Stimulated activated CD8-positive, alpha-beta memory T cell treated with anti-CD3 and anti-CD28 coated beads, Interleukin-4, amount 100 ng/mL, for 4 hours (primary cell): ENCODE measurements at regions not wholly inside any gene's neighbourhood (a gene's known extent, or its start where the extent isn't known, plus 50 kb on each side); places are given as distances from the start of the nearest gene placed in this dataset.
"Not testable (repeated sequence)": the region's sequence is repeated elsewhere in the genome, so short reads cannot be mapped to it uniquely, and the experiment has no call there.

Experiments used
- DNase-seq, 2 donors: peaks; one replicate each; pipeline ENCODE4 v3.0.0-alpha.2; 2020; ENCODE audit warnings: low read depth in 2 of 2, low spot score in 1 of 2

- not testable (repeated sequence) for DNase-seq
These were observed 372.8 kb upstream of the CCL2 start for GRCh38 chr17:33882273-33882672.

GRCh38 chr17:33882677-33883076 is 372.4 kb upstream of the CCL2 start:
- not testable (repeated sequence) for DNase-seq

GRCh38 chr17:33888455-33888854 is 366.6 kb upstream of the CCL2 start:
- no peak for DNase-seq

- DNase-seq: no peak
These were observed 366.0 kb upstream of the CCL2 start for GRCh38 chr17:33889040-33889439.

GRCh38 chr17:33889766-33890165 is 365.3 kb upstream of the CCL2 start:
- DNase-seq: no peak

- DNase-seq: no peak
These were observed 362.1 kb upstream of the CCL2 start for GRCh38 chr17:33892717-33893591.

- DNase-seq: no peak
These were observed 359.6 kb upstream of the CCL2 start for GRCh38 chr17:33895491-33895890.

- no peak for DNase-seq
These were observed 358.8 kb upstream of the CCL2 start for GRCh38 chr17:33896263-33896662.

GRCh38 chr17:33901085-33901484 is 354.0 kb upstream of the CCL2 start:
- DNase-seq: no peak

GRCh38 chr17:33902901-33903449 is 352.1 kb upstream of the CCL2 start:
- no peak for DNase-seq

GRCh38 chr17:33904476-33904875 is 350.6 kb upstream of the CCL2 start:
- no peak for DNase-seq

- no peak for DNase-seq
These were observed 349.7 kb upstream of the CCL2 start for GRCh38 chr17:33905338-33905800.

GRCh38 chr17:33908363-33909064 is 346.6 kb upstream of the CCL2 start:
- no peak for DNase-seq

GRCh38 chr17:33910200-33910857 is 344.8 kb upstream of the CCL2 start:
- no peak for DNase-seq

- no peak for DNase-seq
These were observed 341.0 kb upstream of the CCL2 start for GRCh38 chr17:33914125-33914524.

- no peak for DNase-seq
These were observed 332.1 kb upstream of the CCL2 start for GRCh38 chr17:33922971-33923370.

GRCh38 chr17:33924104-33924503 is 331.0 kb upstream of the CCL2 start:
- DNase-seq: no peak

GRCh38 chr17:33925649-33926048 is 329.4 kb upstream of the CCL2 start:
- DNase-seq: no peak

GRCh38 chr17:33927732-33928133 is 327.4 kb upstream of the CCL2 start:
- no peak for DNase-seq

GRCh38 chr17:33929181-33929724 is 325.8 kb upstream of the CCL2 start:
- no peak for DNase-seq

GRCh38 chr17:33931148-33931814 is 323.8 kb upstream of the CCL2 start:
- DNase-seq: not testable (repeated sequence)
